ENCODE measurements at regions not wholly inside any gene's neighbourhood (a gene's known extent, or its start where the extent isn't known, plus 50 kb on each side); places are given as distances from the start of the nearest gene placed in this dataset.

GRCh38 chr11:128394431-128395089 is 192.8 kb downstream of the ETS1 start:
- TF ChIP-seq SUZ12 (IDR thresholded peaks at IDR 0.05; ENCODE audit: extremely low read depth, insufficient read depth, insufficient read length) (no peak), ZNF274 (IDR thresholded peaks at IDR 0.05; ENCODE audit: low read depth, low read length) (no peak)
